Omental fat pad (tissue), 3 donors: ENCODE measurements at regions not wholly inside any gene's neighbourhood (a gene's known extent, or its start where the extent isn't known, plus 50 kb on each side); places are given as distances from the start of the nearest gene placed in this dataset.
"Not testable (repeated sequence)": the region's sequence is repeated elsewhere in the genome, so short reads cannot be mapped to it uniquely, and the experiment has no call there.

ENCODE experiments used
- ATAC-seq: fragments of 150-250 bp; one replicate; pipeline ENCODE4 v1.9.1; 2016; ENCODE audit warnings: mild to moderate bottlenecking, moderate library complexity; ENCODE audit not compliant: low FRiP score
- DNase-seq: peaks from one replicate; pipeline ENCODE4 v3.0.0-alpha.2; 2019; ENCODE audit warnings: low spot score
- CTCF ChIP-seq, 3 donors: fragments of 450-650 bp; IDR thresholded peaks; one replicate each; pipeline ENCODE4 v1.5.1; 2016 to 2017; ENCODE audit warnings: antibody characterized with exemption in 3 of 3, mild to moderate bottlenecking in 3 of 3, moderate library complexity in 2 of 3

GRCh38 chr15:20296261-20296660 lies 245.3 kb downstream of the GOLGA6L6 start:
- DNase-seq, ATAC-seq: not testable (repeated sequence)

GRCh38 chr15:20295238-20295811 lies 246.3 kb downstream of the GOLGA6L6 start:
- DNase-seq (no peak), ATAC-seq (no peak)
- TF ChIP-seq CTCF (IDR thresholded peaks at IDR 0.05): no peak

GRCh38 chr15:20294651-20295237 lies 246.9 kb downstream of the GOLGA6L6 start:
- no peak for TF ChIP-seq CTCF (IDR thresholded peaks at IDR 0.05)
- ATAC-seq: peak; percentile 54
- DNase-seq: no peak

GRCh38 chr15:20292422-20293005 lies 249.1 kb downstream of the GOLGA6L6 start:
- not testable (repeated sequence) for DNase-seq, ATAC-seq

- not testable (repeated sequence) for ATAC-seq, DNase-seq
Observed at GRCh38 chr15:20291616-20292015, 250.0 kb downstream of the GOLGA6L6 start.

GRCh38 chr15:20290606-20291005 lies 251.0 kb downstream of the GOLGA6L6 start:
- DNase-seq, ATAC-seq: not testable (repeated sequence)

- DNase-seq: not testable (repeated sequence)
Observed at GRCh38 chr15:20289538-20290103, 252.0 kb downstream of the GOLGA6L6 start.

GRCh38 chr15:20288800-20289537 lies 252.6 kb downstream of the GOLGA6L6 start:
- ATAC-seq, DNase-seq: not testable (repeated sequence)

More at GRCh38 chr15:20289538-20290103, 252.0 kb downstream of the GOLGA6L6 start:
- ATAC-seq: not testable (repeated sequence)

GRCh38 chr15:20286559-20286958 lies 255.0 kb downstream of the GOLGA6L6 start:
- not testable (repeated sequence) for ATAC-seq, DNase-seq

GRCh38 chr15:20285696-20286300 lies 255.8 kb downstream of the GOLGA6L6 start:
- not testable (repeated sequence) for DNase-seq

GRCh38 chr15:20284891-20285535 lies 256.6 kb downstream of the GOLGA6L6 start:
- not testable (repeated sequence) for DNase-seq, ATAC-seq

More at GRCh38 chr15:20285696-20286300, 255.8 kb downstream of the GOLGA6L6 start:
- ATAC-seq: not testable (repeated sequence)

- DNase-seq, ATAC-seq: not testable (repeated sequence)
Observed at GRCh38 chr15:20283651-20284050, 257.9 kb downstream of the GOLGA6L6 start.

- not testable (repeated sequence) for ATAC-seq, DNase-seq
Observed at GRCh38 chr15:20282491-20282943, 259.1 kb downstream of the GOLGA6L6 start.

- DNase-seq, ATAC-seq: not testable (repeated sequence)
Observed at GRCh38 chr15:20281567-20282275, 259.9 kb downstream of the GOLGA6L6 start.
